ENCODE measurements at regions not wholly inside any gene's neighbourhood (a gene's known extent, or its start where the extent isn't known, plus 50 kb on each side); places are given as distances from the start of the nearest gene placed in this dataset.
"Not testable (repeated sequence)": the region's sequence is repeated elsewhere in the genome, so short reads cannot be mapped to it uniquely, and the experiment has no call there.

- DNase-seq, result no peak
These were observed 637.0 kb downstream of the COL12A1 start for GRCh38 chr6:74568861-74569260.

GRCh38 chr6:74567923-74568290 lies 637.9 kb downstream of the COL12A1 start:
- not testable (repeated sequence) for DNase-seq

GRCh38 chr6:74567281-74567922 lies 638.5 kb downstream of the COL12A1 start:
- DNase-seq, result no peak

- no peak for DNase-seq
These were observed 648.6 kb downstream of the COL12A1 start for GRCh38 chr6:74557236-74557635.

- no peak for DNase-seq
These were observed 651.8 kb downstream of the COL12A1 start for GRCh38 chr6:74554041-74554440.

GRCh38 chr6:74551896-74552295 lies 654.0 kb downstream of the COL12A1 start:
- DNase-seq, result no peak

GRCh38 chr6:74550821-74551220 lies 655.0 kb downstream of the COL12A1 start:
- no peak for DNase-seq

GRCh38 chr6:74549746-74550145 lies 656.1 kb downstream of the COL12A1 start:
- DNase-seq, result no peak

- no peak for DNase-seq
These were observed 671.2 kb downstream of the COL12A1 start for GRCh38 chr6:74534465-74535211.

GRCh38 chr6:74519163-74519562 lies 686.7 kb downstream of the COL12A1 start:
- DNase-seq, result no peak

GRCh38 chr6:74518035-74518434 lies 687.8 kb downstream of the COL12A1 start:
- DNase-seq, result no peak

GRCh38 chr6:74510878-74511277 lies 695.0 kb downstream of the COL12A1 start:
- DNase-seq, result no peak

- DNase-seq, result no peak
These were observed 698.2 kb downstream of the COL12A1 start for GRCh38 chr6:74507649-74508048.

GRCh38 chr6:74505391-74505790 lies 700.5 kb downstream of the COL12A1 start:
- DNase-seq, result no peak

- DNase-seq, result no peak
These were observed 700.9 kb downstream of the COL12A1 start for GRCh38 chr6:74504941-74505340.

GRCh38 chr6:74492587-74492986 lies 713.3 kb downstream of the COL12A1 start:
- no peak for DNase-seq

- no peak for DNase-seq
These were observed 713.9 kb downstream of the COL12A1 start for GRCh38 chr6:74491844-74492374.

GRCh38 chr6:74488726-74489125 lies 717.1 kb downstream of the COL12A1 start:
- not testable (repeated sequence) for DNase-seq

GRCh38 chr6:74482180-74482579 lies 723.7 kb downstream of the COL12A1 start:
- no peak for DNase-seq

GRCh38 chr6:74480561-74480960 lies 725.3 kb downstream of the COL12A1 start:
- DNase-seq, result no peak

GRCh38 chr6:74479960-74480359 lies 725.9 kb downstream of the COL12A1 start:
- no peak for DNase-seq

- no peak for DNase-seq
These were observed 726.4 kb downstream of the COL12A1 start for GRCh38 chr6:74479420-74479819.

- DNase-seq, result not testable (repeated sequence)
These were observed 731.8 kb downstream of the COL12A1 start for GRCh38 chr6:74474046-74474445.

- not testable (repeated sequence) for DNase-seq
These were observed 737.3 kb downstream of the COL12A1 start for GRCh38 chr6:74468552-74468951.
